K562 (cell line): ENCODE measurements at regions not wholly inside any gene's neighbourhood (a gene's known extent, or its start where the extent isn't known, plus 50 kb on each side); places are given as distances from the start of the nearest gene placed in this dataset.

Source experiments
- ATAC-seq: fragments of 200-7000 bp; cut with Tn5 transposase; 3 replicates; pipeline ENCODE4 v1.9.1; 2020; ENCODE audit warnings: moderate library complexity
- BruUV-seq: library from RNA; stranded (reverse); fragments of 400-500 nt; replicated peaks from 2 replicates; lab custom pipeline; 2021; lab: Mats Ljungman, UMichigan
- CTCF ChIA-PET: fragments of 300-600 bp; formaldehyde crosslinking; extraction: SDS; loops from one replicate; lab custom pipeline; 2021; ENCODE audit warnings: low intra/inter-chr PET ratio; lab: Yijun Ruan, JAX
- POLR2A ChIA-PET: fragments of 300-600, 350-650 bp; sonication (Branson Sonifier 250); formaldehyde crosslinking; extraction: SDS; loops from one replicate; lab custom pipeline; 2021; ENCODE audit warnings: antibody characterized with exemption, inconsistent platforms; lab: Yijun Ruan, JAX
- DNase-seq, 4 experiments: peaks; one replicate each; pipeline versions ENCODE4 v3.0.0 to v3.0.0-alpha.2; 2011 to 2018; ENCODE audit warnings: low spot score in 3 of 4, mixed read lengths in 3 of 4; ENCODE audit errors: extremely low read depth in 1 of 4
- FAIRE-seq: peaks from 2 replicates; lab custom pipeline; 2011; peaks lifted over from hg19 to GRCh38; lab: Jason Lieb, UNC
- H2AFZ ChIP-seq: 2 replicates; pipeline ENCODE4 v1.6.0; 2011; ENCODE audit warnings: low read depth, low read length, control low read depth, inconsistent platforms
- H3K27ac ChIP-seq: fragments of 200-600 bp; 3 replicates; pipeline ENCODE4 v1.8.0; 2011; ENCODE audit warnings: low read depth, mild to moderate bottlenecking, control low read depth, inconsistent platforms, low read length, moderate library complexity, mixed read lengths; ENCODE audit errors: extremely low read depth
- H3K27me3 ChIP-seq, 2 experiments: fragments of 300-600 bp in 1 of 2; 2 replicates in 1 of 2; 3 replicates in 1 of 2; pipeline versions ENCODE4 v1.6.0 to v1.8.0; 2011; ENCODE audit warnings: inconsistent platforms in 2 of 2, low read length in 2 of 2, mild to moderate bottlenecking in 1 of 2, mixed read lengths in 1 of 2, moderate library complexity in 1 of 2; ENCODE audit not compliant: control insufficient read depth in 2 of 2, insufficient read depth in 2 of 2
- H3K36me3 ChIP-seq: fragments of 300-600 bp; 3 replicates; pipeline ENCODE4 v1.8.0; 2011; ENCODE audit warnings: mild to moderate bottlenecking, low read length, inconsistent platforms; ENCODE audit not compliant: control insufficient read depth, insufficient read depth
- H3K4me1 ChIP-seq, 2 experiments: fragments of 200-600 bp in 1 of 2; replicated peaks in 1 of 2; 2 replicates in 1 of 2; 3 replicates in 1 of 2; pipeline versions ENCODE4 v1.5.1 to v1.8.0; 2011; ENCODE audit warnings: inconsistent platforms in 2 of 2, low read length in 2 of 2, mild to moderate bottlenecking in 1 of 2, mixed read lengths in 1 of 2, moderate library complexity in 1 of 2; ENCODE audit not compliant: control insufficient read depth in 2 of 2, insufficient read depth in 2 of 2
- H3K4me2 ChIP-seq: 2 replicates; pipeline ENCODE4 v1.6.1; 2011; ENCODE audit warnings: low read length, control low read depth, inconsistent platforms, mixed read lengths; ENCODE audit not compliant: insufficient read depth
- H3K4me3 ChIP-seq: fragments of 200-600 bp; sonication (generic), shearing (Covaris generic); 2 replicates; pipeline ENCODE4 v1.5.1; 2016; ENCODE audit warnings: control low read depth, inconsistent platforms
- H3K79me2 ChIP-seq: fragments of 200-600 bp; 3 replicates; pipeline ENCODE4 v1.8.0; 2011; ENCODE audit warnings: low read length, inconsistent platforms; ENCODE audit not compliant: control insufficient read depth, insufficient read depth
- H3K9ac ChIP-seq, 2 experiments: 2 replicates each; pipeline versions ENCODE4 v1.6.0 to v1.6.1; 2011; ENCODE audit warnings: low read depth in 2 of 2, low read length in 2 of 2, control low read depth in 1 of 2, inconsistent platforms in 1 of 2, mild to moderate bottlenecking in 1 of 2, mixed read lengths in 1 of 2; ENCODE audit not compliant: insufficient read depth in 1 of 2
- H3K9me1 ChIP-seq: one replicate; pipeline ENCODE4 v1.6.0; 2011; ENCODE audit warnings: inconsistent platforms, mild to moderate bottlenecking, low read length, moderate library complexity; ENCODE audit not compliant: control insufficient read depth, insufficient read depth
- H3K9me3 ChIP-seq: replicated peaks from 2 replicates; pipeline ENCODE4 v1.5.1; 2011; ENCODE audit warnings: low read depth, low read length, inconsistent platforms; ENCODE audit not compliant: control insufficient read depth, insufficient read depth
- H4K20me1 ChIP-seq: replicated peaks from 2 replicates; pipeline ENCODE4 v1.6.1; 2011; ENCODE audit warnings: low read length, inconsistent platforms, mixed read lengths; ENCODE audit not compliant: control insufficient read depth, insufficient read depth
- CHCHD3 ChIP-seq: fragments of 250-450 bp; sonication (Bioruptor Pico); IDR thresholded peaks from 2 replicates; pipeline ENCODE4 v2.1.2; 2022; ENCODE audit warnings: mild to moderate bottlenecking
- MAFF ChIP-seq: IDR thresholded peaks from 2 replicates; pipeline ENCODE4 v1.6.1; 2012; ENCODE audit warnings: low read length, improper control_type of control experiment
- NFE2L1 ChIP-seq: fragments of 450-650 bp; IDR thresholded peaks from 2 replicates; pipeline ENCODE4 v1.6.1; 2016; ENCODE audit warnings: missing genetic modification characterization, low read depth, mild to moderate bottlenecking, missing compliant biosample characterization, moderate library complexity, borderline replicate concordance
- TSC22D4 ChIP-seq: fragments of 450-650 bp; IDR thresholded peaks from 2 replicates; pipeline ENCODE4 v1.6.1; 2016; ENCODE audit warnings: missing genetic modification characterization, missing biosample characterization, control low read depth
- WGBS: fragments of 100-300 bp; shearing (Covaris generic); methylation state at CpG from one replicate; pipeline ENCODE4 v1.1.6; 2016; ENCODE audit warnings: low coverage, mixed read lengths; ENCODE audit not compliant: insufficient coverage; ENCODE audit errors: missing lambda C conversion rate; 5-methylcytosine and 5-hydroxymethylcytosine counted together
- in situ Hi-C: fragments of 300-500 bp; cut with MboI; formaldehyde crosslinking; loops from 4 replicates; pipeline ENCODE4 v1.15.0; 2018; ENCODE audit warnings: inconsistent platforms, mixed read lengths
- intact Hi-C: fragments of 100-400 bp; cut with micrococcal nuclease; formaldehyde crosslinking; loops from 2 replicates; pipeline ENCODE4 v1.14.2; 2022
- TF ChIP-seq, protein P1 (sequence below): fragments of 250-450 bp; sonication (Bioruptor Pico); IDR thresholded peaks from 2 replicates; pipeline ENCODE4 v1.8.0; 2022; ENCODE audit warnings: inconsistent platforms
- TF ChIP-seq, protein P2 (sequence below): fragments of 250-450 bp; sonication (Bioruptor Pico); IDR thresholded peaks from 2 replicates; pipeline ENCODE4 v1.4.0; 2020

DNA sequence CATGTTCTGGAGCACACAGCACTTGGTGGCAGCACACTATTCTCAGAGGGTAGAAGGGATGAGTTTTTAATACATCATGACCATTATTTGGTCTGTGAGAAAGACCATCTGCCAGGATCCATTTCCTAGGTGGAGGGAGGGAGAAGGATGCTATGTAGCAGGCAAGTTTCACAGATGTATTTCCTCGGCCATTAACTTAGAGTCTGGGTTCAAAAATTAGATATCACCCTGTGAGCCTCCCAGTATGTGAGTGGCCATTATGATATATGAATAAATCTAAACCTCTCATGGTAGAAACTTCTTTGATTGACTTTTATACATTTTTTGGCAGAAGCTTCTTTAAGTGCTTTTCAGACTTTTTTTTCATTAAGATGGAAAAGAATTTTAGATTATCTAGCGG lies 133.9 kb downstream of the SREK1 start (continued):
- TF ChIP-seq, protein P1, sequence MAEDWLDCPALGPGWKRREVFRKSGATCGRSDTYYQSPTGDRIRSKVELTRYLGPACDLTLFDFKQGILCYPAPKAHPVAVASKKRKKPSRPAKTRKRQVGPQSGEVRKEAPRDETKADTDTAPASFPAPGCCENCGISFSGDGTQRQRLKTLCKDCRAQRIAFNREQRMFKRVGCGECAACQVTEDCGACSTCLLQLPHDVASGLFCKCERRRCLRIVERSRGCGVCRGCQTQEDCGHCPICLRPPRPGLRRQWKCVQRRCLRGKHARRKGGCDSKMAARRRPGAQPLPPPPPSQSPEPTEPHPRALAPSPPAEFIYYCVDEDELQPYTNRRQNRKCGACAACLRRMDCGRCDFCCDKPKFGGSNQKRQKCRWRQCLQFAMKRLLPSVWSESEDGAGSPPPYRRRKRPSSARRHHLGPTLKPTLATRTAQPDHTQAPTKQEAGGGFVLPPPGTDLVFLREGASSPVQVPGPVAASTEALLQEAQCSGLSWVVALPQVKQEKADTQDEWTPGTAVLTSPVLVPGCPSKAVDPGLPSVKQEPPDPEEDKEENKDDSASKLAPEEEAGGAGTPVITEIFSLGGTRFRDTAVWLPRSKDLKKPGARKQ (CRISPR knock-in tag) = no peak
- TF ChIP-seq CHCHD3 (no peak), MAFF (no peak)

DNA sequence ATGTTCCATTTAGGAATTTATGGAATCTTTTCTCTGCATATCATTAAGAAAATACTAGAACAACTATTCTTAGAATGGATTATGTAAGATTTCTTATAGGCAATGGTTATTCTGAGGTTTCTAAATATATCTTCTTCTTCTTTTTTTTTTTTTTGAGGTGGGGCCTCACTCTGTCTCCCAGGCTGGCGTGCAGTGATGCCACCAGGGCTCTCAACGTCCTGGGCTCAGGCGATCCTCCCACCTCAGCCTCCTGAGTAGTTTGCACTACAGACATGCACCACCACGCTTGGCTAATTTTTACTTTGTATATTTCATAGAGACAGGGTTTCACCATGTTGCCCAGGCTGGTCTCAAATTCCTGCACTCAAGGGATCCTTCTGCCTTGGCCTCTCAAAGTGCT lies 137.2 kb downstream of the SREK1 start:
- ATAC-seq (no peak), FAIRE-seq (no peak), DNase-seq (no peak)
- POLR2A ChIA-PET = no interaction called here
- Histone ChIP-seq H3K79me2 (no peaks in the 10 kb centered on the region), H3K9me1 (no peaks in the 10 kb centered on the region), H3K9me3 (no peaks in the 10 kb centered on the region), H4K20me1 (no peaks in the 10 kb centered on the region), H2AFZ (no peak overlapping the region), H3K36me3 (no peaks in the 10 kb centered on the region), H3K4me2 (no peak overlapping the region), H3K4me1 (no peaks in the 10 kb centered on the region), H3K9ac (no peak overlapping the region), H3K27me3 (peaks cover 0 to 13% of the 10 kb centered on the region in 2 experiments; a peak in 3 of 5 replicates), H3K4me3 (no peak overlapping the region), H3K27ac (no peak overlapping the region)
- 0% methylated on average over 4 of the region's 4 CpGs for WGBS
- no TSS peak for BruUV-seq
- in situ Hi-C loops = no loop called here
- intact Hi-C loops = no loop called here
- CTCF ChIA-PET = no interaction called here
- no peak for TF ChIP-seq TSC22D4 (tag)
- TF ChIP-seq, protein P2, sequence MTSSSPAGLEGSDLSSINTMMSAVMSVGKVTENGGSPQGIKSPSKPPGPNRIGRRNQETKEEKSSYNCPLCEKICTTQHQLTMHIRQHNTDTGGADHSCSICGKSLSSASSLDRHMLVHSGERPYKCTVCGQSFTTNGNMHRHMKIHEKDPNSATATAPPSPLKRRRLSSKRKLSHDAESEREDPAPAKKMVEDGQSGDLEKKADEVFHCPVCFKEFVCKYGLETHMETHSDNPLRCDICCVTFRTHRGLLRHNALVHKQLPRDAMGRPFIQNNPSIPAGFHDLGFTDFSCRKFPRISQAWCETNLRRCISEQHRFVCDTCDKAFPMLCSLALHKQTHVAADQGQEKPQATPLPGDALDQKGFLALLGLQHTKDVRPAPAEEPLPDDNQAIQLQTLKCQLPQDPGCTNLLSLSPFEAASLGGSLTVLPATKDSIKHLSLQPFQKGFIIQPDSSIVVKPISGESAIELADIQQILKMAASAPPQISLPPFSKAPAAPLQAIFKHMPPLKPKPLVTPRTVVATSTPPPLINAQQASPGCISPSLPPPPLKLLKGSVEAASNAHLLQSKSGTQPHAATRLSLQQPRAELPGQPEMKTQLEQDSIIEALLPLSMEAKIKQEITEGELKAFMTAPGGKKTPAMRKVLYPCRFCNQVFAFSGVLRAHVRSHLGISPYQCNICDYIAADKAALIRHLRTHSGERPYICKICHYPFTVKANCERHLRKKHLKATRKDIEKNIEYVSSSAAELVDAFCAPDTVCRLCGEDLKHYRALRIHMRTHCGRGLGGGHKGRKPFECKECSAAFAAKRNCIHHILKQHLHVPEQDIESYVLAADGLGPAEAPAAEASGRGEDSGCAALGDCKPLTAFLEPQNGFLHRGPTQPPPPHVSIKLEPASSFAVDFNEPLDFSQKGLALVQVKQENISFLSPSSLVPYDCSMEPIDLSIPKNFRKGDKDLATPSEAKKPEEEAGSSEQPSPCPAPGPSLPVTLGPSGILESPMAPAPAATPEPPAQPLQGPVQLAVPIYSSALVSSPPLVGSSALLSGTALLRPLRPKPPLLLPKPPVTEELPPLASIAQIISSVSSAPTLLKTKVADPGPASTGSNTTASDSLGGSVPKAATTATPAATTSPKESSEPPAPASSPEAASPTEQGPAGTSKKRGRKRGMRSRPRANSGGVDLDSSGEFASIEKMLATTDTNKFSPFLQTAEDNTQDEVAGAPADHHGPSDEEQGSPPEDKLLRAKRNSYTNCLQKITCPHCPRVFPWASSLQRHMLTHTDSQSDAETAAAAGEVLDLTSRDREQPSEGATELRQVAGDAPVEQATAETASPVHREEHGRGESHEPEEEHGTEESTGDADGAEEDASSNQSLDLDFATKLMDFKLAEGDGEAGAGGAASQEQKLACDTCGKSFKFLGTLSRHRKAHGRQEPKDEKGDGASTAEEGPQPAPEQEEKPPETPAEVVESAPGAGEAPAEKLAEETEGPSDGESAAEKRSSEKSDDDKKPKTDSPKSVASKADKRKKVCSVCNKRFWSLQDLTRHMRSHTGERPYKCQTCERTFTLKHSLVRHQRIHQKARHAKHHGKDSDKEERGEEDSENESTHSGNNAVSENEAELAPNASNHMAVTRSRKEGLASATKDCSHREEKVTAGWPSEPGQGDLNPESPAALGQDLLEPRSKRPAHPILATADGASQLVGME (CRISPR knock-in tag) = no peak
- no peak for TF ChIP-seq NFE2L1
